Activated T-cell treated with anti-CD3 and anti-CD28 coated beads, Interleukin-2, amount 50 U/mL, for 4 hours (primary cell): ENCODE measurements at regions not wholly inside any gene's neighbourhood (a gene's known extent, or its start where the extent isn't known, plus 50 kb on each side); places are given as distances from the start of the nearest gene placed in this dataset.
"Not testable (repeated sequence)": the region's sequence is repeated elsewhere in the genome, so short reads cannot be mapped to it uniquely, and the experiment has no call there.

Experiments used
- ATAC-seq, 2 donors: fragments of 200-7000 bp; cut with Tn5 transposase; one replicate each; pipeline ENCODE4 v1.10.0; 2021
- DNase-seq: peaks from one replicate; pipeline ENCODE4 v3.0.0-alpha.2; 2020
- H3K27me3 Mint-ChIP-seq: one replicate; pipeline ENCODE4 v1.8.0; 2021; ENCODE audit warnings: low read depth, mixed read lengths
- H3K36me3 Mint-ChIP-seq: one replicate; pipeline ENCODE4 v1.8.0; 2022; ENCODE audit warnings: mixed read lengths; ENCODE audit not compliant: insufficient read depth
- H3K4me1 Mint-ChIP-seq: one replicate; pipeline ENCODE4 v1.8.0; 2021; ENCODE audit warnings: low read depth, mixed read lengths
- H3K4me3 Mint-ChIP-seq: one replicate; pipeline ENCODE4 v1.8.0; 2021; ENCODE audit warnings: mild to moderate bottlenecking, moderate library complexity, mixed read lengths
- H3K9me3 Mint-ChIP-seq: one replicate; pipeline ENCODE4 v1.8.0; 2021; ENCODE audit warnings: mixed read lengths

GRCh38 chr4:57993944-57994343, 883.8 kb upstream of the IGFBP7 start:
- no peak for ATAC-seq
- Mint-ChIP-seq H3K36me3 (no peaks in the 10 kb centered on the region), H3K9me3 (peaks cover 5% of the 10 kb centered on the region), H3K4me3 (no peak overlapping the region), H3K4me1 (no peaks in the 10 kb centered on the region), H3K27me3 (no peaks in the 10 kb centered on the region)
- no peak for DNase-seq

DNA sequence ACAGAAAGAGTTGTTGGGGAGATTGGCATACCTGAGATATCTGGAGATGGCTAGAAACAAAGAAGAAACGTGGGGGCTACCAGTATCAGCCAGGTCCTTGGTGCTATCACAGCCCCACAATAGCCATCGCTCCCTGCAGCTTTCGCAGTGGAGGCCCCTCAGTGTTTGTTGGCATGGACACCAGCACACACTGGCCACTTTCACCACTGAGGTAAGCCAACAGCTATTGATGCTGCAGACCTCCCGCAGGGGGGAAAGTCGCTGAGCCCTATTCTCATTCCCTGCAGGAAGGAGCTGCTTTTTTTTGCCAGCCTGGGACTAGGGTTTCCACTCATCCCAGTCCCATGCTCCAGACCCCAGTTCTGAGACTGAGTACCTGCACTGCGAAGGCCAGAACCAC, 879.2 kb upstream of the IGFBP7 start:
- Mint-ChIP-seq H3K4me1 (no peaks in the 10 kb centered on the region), H3K9me3 (peaks cover 5% of the 10 kb centered on the region), H3K36me3 (no peaks in the 10 kb centered on the region), H3K4me3 (no peak overlapping the region), H3K27me3 (no peaks in the 10 kb centered on the region)
- DNase-seq (no peak), ATAC-seq (no peak)

DNA sequence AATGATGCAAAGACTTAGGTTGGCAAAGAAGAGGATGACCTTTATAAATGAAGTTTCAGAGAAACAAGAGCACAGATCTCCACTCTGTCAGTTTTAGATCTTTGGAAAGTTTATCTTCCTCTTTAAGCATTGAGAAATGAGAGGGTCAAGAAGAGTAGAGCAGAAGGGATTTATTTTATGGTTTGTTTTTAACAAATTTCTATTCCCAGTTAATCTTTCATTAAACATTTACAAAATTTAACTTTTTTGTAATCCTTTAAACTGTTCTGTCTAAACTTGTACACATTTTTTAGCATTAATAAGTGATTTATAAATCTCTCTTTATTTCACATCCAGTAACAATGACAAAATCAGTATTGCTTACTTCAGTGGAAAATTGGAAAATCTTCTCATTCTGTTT, 875.0 kb upstream of the IGFBP7 start:
- Mint-ChIP-seq H3K4me1 (no peaks in the 10 kb centered on the region), H3K4me3 (no peak overlapping the region), H3K9me3 (no peaks in the 10 kb centered on the region), H3K36me3 (no peaks in the 10 kb centered on the region), H3K27me3 (no peaks in the 10 kb centered on the region)
- DNase-seq (no peak), ATAC-seq (no peak)

DNA sequence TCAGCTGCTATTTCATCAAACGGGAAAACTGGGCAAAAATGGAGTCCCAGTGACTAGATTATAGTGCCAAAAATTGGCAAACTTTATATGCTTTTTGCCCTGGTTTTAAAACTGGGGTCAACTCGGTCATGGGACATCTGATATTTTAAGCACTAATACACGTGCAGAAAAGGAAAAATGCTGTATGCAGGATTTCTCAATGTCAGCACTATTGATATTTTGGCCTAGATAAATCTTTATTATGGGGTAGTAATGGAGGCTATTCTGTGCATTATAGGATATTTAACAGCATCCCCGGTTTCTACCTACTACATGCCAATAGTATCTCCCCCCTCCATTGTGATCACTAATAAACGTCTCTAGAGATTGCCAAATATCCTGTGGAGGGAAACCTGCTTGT, 870.9 kb upstream of the IGFBP7 start:
- Mint-ChIP-seq H3K4me1 (no peaks in the 10 kb centered on the region), H3K27me3 (no peaks in the 10 kb centered on the region), H3K9me3 (no peaks in the 10 kb centered on the region), H3K36me3 (no peaks in the 10 kb centered on the region), H3K4me3 (no peak overlapping the region)
- ATAC-seq (no peak), DNase-seq (no peak)

DNA sequence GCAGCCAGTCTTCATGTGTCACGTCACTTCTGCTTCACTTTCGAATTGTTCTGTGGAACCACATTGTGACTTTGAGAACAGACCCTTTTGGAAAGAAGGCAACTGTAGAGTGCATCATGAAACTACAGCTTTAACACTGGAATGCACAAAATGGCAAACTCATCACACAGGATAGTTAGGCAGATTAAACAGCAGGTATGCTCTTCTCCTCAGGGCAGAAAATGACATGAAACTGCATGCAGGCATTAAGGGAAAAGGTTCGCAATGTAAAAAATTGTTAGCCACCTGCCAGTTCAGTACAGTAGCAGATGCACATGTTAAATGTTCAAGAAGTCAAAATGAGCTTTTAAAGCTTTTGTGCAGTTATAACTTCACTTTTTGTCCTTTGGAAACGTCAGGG, 864.6 kb upstream of the IGFBP7 start:
- H3K4me1 Mint-ChIP-seq = no peaks in the 10 kb centered on the region
- H3K27me3 Mint-ChIP-seq = no peaks in the 10 kb centered on the region
- no peak overlapping the region for H3K4me3 Mint-ChIP-seq
- H3K9me3 Mint-ChIP-seq = peaks cover 4% of the 10 kb centered on the region
- ATAC-seq (no peak), DNase-seq (no peak)
- H3K36me3 Mint-ChIP-seq = no peaks in the 10 kb centered on the region

- Mint-ChIP-seq H3K4me3 (no peak overlapping the region), H3K36me3 (no peaks in the 10 kb centered on the region), H3K27me3 (no peaks in the 10 kb centered on the region), H3K4me1 (no peaks in the 10 kb centered on the region), H3K9me3 (peaks cover 4% of the 10 kb centered on the region)
- no peak for DNase-seq
- no peak for ATAC-seq
Observed at GRCh38 chr4:57973819-57974218, 863.6 kb upstream of the IGFBP7 start.

DNA sequence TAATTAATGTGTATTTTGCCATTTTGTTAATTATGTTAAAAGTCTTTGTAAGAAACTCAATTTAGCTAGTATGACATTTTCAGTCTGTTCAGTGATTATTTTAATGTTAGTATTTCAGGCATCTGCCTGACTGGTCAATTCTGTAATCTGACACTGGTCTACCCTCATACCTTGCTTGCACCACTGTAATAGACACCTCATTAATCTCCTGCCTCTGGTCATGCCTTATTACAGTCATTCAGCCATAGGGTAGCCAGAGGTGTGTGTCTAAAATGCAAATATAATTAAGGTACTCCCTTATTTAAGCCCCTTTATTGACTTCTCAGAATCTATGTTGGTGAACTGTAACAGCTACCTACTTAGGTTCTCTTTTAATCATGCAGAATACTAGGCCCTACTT, 861.1 kb upstream of the IGFBP7 start:
- Mint-ChIP-seq H3K9me3 (peaks cover 11% of the 10 kb centered on the region), H3K27me3 (no peaks in the 10 kb centered on the region), H3K4me3 (no peak overlapping the region), H3K36me3 (no peaks in the 10 kb centered on the region), H3K4me1 (no peaks in the 10 kb centered on the region)
- DNase-seq (no peak), ATAC-seq (no peak)

DNA sequence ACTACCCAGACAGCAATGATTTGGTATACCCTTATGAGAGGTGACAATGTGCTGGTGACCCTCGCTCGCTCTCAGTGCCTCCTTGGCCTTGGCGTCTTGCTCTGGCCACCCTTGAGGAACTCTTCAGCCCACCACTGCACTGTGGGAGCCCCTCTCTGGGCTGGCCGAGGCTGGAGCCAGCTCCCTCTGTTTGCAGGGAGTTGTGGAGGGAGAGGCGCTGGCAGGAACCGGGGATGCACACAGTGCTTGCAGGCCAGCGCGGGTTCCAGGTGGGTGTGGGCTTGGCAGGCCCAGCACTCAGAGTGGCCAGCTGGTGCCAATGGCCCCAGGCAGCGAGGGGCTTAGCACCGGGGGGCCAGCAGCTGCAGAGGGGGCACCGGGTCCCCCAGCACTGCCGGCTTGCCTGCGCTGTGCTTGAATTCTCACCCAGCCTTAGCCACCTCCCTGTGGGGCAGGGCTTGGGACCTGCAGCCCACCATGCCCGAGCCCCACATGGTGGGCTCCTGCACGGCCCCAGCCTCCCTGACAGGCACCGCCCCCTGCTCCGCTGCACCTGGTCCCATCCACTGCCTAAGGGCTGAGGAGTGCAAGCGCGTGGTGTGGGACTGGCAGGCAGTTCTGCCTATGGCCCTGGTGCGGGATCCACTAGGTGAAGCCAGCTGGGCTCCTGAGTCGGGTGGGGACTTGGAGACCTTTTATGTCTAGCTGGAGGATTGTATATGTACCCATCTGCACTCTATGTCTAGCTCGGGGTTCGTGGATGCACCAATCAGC, 857.0 kb upstream of the IGFBP7 start:
- Mint-ChIP-seq H3K27me3 (no peaks in the 10 kb centered on the region), H3K4me3 (no peak overlapping the region), H3K36me3 (no peaks in the 10 kb centered on the region), H3K4me1 (no peaks in the 10 kb centered on the region), H3K9me3 (peaks cover 11% of the 10 kb centered on the region)
- ATAC-seq (no peak), DNase-seq (no peak)

DNA sequence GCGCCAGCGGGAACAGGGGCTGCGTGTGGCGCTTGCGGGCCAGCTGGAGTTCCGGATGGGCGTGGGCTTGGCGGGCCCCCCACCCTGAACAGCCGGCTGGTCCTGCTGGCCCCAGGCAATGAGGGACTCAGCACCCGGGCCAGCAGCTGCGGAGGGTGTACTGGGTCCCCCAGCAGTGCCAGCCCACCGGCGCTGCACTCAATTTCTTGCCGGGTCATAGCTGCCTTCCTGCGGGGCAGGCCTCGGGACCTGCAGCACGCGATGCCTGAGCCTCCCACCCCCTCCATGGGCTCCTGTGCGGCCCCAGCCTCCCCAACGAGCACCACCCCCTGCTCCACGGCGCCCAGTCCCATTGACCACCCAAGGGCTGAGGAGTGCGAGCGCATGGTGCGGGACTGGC, 855.2 kb upstream of the IGFBP7 start:
- H3K27me3 Mint-ChIP-seq, H3K4me3 Mint-ChIP-seq, H3K4me1 Mint-ChIP-seq, ATAC-seq, H3K36me3 Mint-ChIP-seq, DNase-seq: not testable (repeated sequence)
- H3K9me3 Mint-ChIP-seq = peaks cover 11% of the 10 kb centered on the region

DNA sequence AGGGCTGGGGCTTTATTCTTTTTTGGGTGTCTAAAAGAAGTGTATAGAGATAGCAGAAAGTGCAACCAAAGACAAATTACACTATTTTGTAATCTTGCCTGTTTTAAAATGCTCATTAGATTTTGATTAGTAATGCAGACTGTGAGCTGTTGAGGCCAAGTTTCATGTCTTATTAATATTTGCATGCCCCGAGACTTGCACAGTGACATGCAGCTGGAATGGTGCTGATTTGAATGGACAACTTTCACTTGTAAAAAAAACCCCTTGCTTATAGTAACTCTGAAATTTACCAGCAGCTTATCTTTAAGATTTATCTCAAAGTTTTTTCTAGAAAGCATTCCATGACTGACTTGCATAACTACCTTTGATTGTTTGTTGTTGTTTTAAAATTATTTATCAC, 835.1 kb upstream of the IGFBP7 start:
- Mint-ChIP-seq H3K9me3 (no peaks in the 10 kb centered on the region), H3K4me1 (no peaks in the 10 kb centered on the region), H3K27me3 (no peaks in the 10 kb centered on the region), H3K4me3 (no peak overlapping the region), H3K36me3 (no peaks in the 10 kb centered on the region)
- ATAC-seq (no peak), DNase-seq (no peak)

DNA sequence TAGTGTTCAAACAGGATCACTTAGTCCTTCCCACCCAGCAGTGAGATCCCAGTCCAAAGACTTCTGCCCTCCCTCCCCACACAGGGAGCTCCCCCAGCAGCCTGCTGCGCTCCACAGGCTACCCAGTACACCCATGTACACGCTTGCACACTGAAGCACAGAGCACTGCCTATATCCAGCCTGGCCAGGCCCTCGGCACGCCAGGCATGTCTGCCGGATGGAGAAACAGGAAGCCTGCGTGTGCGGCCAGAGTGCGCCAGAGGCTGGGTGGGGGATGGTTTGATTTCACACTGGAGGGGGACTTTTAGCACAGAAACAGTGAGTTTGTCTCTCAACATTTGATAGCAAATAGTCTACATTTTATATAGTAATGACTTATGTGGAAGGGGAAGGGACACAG, 833.5 kb upstream of the IGFBP7 start:
- no peaks in the 10 kb centered on the region for H3K27me3 Mint-ChIP-seq
- no peak for ATAC-seq

GRCh38 chr4:57937326-57937725, 827.1 kb upstream of the IGFBP7 start:
- not testable (repeated sequence) for DNase-seq

More for the DNA sequence above, 833.5 kb upstream of the IGFBP7 start:
- H3K9me3 Mint-ChIP-seq = no peaks in the 10 kb centered on the region
- H3K36me3 Mint-ChIP-seq = no peaks in the 10 kb centered on the region
- DNase-seq = no peak
- no peak overlapping the region for H3K4me3 Mint-ChIP-seq
- H3K4me1 Mint-ChIP-seq = no peaks in the 10 kb centered on the region

GRCh38 chr4:57926311-57926710, 816.1 kb upstream of the IGFBP7 start:
- ATAC-seq (no peak), DNase-seq (no peak)
- Mint-ChIP-seq H3K4me3 (no peak overlapping the region), H3K4me1 (no peaks in the 10 kb centered on the region), H3K9me3 (peaks cover 7% of the 10 kb centered on the region), H3K27me3 (no peaks in the 10 kb centered on the region), H3K36me3 (no peaks in the 10 kb centered on the region)

More at GRCh38 chr4:57937326-57937725, 827.1 kb upstream of the IGFBP7 start:
- H3K27me3 Mint-ChIP-seq, ATAC-seq, H3K4me1 Mint-ChIP-seq, H3K36me3 Mint-ChIP-seq, H3K4me3 Mint-ChIP-seq: not testable (repeated sequence)
- peaks cover 14% of the 10 kb centered on the region for H3K9me3 Mint-ChIP-seq

DNA sequence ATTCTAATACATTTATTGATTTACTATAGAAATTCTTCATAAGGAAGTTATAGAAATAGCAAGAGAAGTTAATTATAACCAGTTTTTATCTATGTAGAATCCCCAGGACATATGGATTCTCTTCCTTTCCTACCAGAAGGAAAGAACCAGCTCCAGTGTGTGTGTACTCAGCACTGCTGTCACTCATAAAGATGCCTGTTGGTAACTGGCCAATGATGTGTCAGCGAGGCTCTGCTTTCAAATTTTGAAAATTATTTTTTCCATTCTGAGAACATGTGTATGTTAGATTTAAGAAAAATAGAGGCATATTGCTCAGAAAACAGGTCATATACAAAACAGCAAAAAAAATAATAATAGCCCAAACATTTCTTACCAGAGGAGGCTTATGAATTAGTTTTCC, 814.8 kb upstream of the IGFBP7 start:
- ATAC-seq = no peak
- H3K27me3 Mint-ChIP-seq = no peaks in the 10 kb centered on the region

DNA sequence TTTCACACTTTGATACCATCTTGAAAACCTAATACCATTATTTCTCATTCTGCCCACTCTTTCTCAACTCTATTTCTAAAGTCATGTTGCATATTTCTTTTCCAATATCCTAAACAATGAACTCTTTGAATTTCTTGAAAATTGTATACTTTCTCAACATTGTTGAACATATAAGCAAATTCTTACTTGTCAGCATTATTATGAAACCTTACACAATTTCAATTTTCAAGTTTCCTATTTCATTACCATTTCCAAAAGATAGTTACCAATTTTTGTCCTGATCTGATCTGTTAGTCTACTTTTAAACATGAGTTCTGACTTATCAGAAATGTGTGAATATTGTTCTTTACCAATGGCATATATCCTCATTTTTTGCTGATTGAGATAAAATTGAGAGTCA, 806.3 kb upstream of the IGFBP7 start:
- no peak for ATAC-seq
- Mint-ChIP-seq H3K4me3 (no peak overlapping the region), H3K4me1 (no peaks in the 10 kb centered on the region), H3K27me3 (no peaks in the 10 kb centered on the region), H3K9me3 (peaks cover 23% of the 10 kb centered on the region), H3K36me3 (no peaks in the 10 kb centered on the region)
- no peak for DNase-seq

More for the DNA sequence above, 814.8 kb upstream of the IGFBP7 start:
- no peak overlapping the region for H3K4me3 Mint-ChIP-seq
- DNase-seq = no peak
- H3K9me3 Mint-ChIP-seq = peaks cover 7% of the 10 kb centered on the region
- no peaks in the 10 kb centered on the region for H3K36me3 Mint-ChIP-seq
- no peaks in the 10 kb centered on the region for H3K4me1 Mint-ChIP-seq
